HFF-Myc (cell line): ENCODE measurements at regions not wholly inside any gene's neighbourhood (a gene's known extent, or its start where the extent isn't known, plus 50 kb on each side); places are given as distances from the start of the nearest gene placed in this dataset.

Experiments
- DNase-seq: peaks from one replicate; pipeline ENCODE4 v3.0.0-alpha.2; 2011; ENCODE audit warnings: low read depth; ENCODE audit errors: extremely low read depth
- H3K4me3 ChIP-seq: replicated peaks from 2 replicates; pipeline ENCODE4 v1.5.1; 2011; ENCODE audit warnings: low read depth, mild to moderate bottlenecking, control low read depth, low read length
- CTCF ChIP-seq: IDR thresholded peaks from 2 replicates; pipeline ENCODE4 v1.5.1; 2012; ENCODE audit warnings: mild to moderate bottlenecking, low read depth, low read length, control low read depth; ENCODE audit errors: missing control alignments

- no peak for DNase-seq
- H3K4me3 ChIP-seq: no peak overlapping the region
- TF ChIP-seq CTCF: no peak
Measured at GRCh38 chr4:114472269-114473032, 126.2 kb upstream of the UGT8 start.

- no peak for TF ChIP-seq CTCF
- H3K4me3 ChIP-seq: no peak overlapping the region
- no peak for DNase-seq
Measured at GRCh38 chr4:114474188-114474800, 124.3 kb upstream of the UGT8 start.

- TF ChIP-seq CTCF: no peak
- H3K4me3 ChIP-seq: no peak overlapping the region
- DNase-seq: no peak
Measured at GRCh38 chr4:114476310-114476709, 122.3 kb upstream of the UGT8 start.

GRCh38 chr4:114479595-114479994 lies 119.0 kb upstream of the UGT8 start:
- H3K4me3 ChIP-seq: no peak overlapping the region
- TF ChIP-seq CTCF: no peak
- no peak for DNase-seq

GRCh38 chr4:114481856-114482255 lies 116.8 kb upstream of the UGT8 start:
- H3K4me3 ChIP-seq: no peak overlapping the region
- TF ChIP-seq CTCF: no peak
- no peak for DNase-seq

GRCh38 chr4:114487101-114487500 lies 111.5 kb upstream of the UGT8 start:
- DNase-seq: no peak
- H3K4me3 ChIP-seq: no peak overlapping the region
- TF ChIP-seq CTCF: no peak
